OCI-LY3 (cell line): ENCODE measurements at regions not wholly inside any gene's neighbourhood (a gene's known extent, or its start where the extent isn't known, plus 50 kb on each side); places are given as distances from the start of the nearest gene placed in this dataset.

ENCODE experiments used
- CTCF ChIP-seq: fragments of 200-600, 300-600 bp; sonication (generic); IDR thresholded peaks from 2 replicates; pipeline ENCODE4 v1.5.1; 2014; ENCODE audit warnings: antibody characterized with exemption, low read length, low read depth
- EZH2phosphoT487 ChIP-seq: fragments of 200-600 bp; shearing (Covaris generic); IDR thresholded peaks from 2 replicates; pipeline ENCODE4 v1.6.1; 2018; ENCODE audit warnings: antibody characterized with exemption, mixed run types, low read depth

DNA sequence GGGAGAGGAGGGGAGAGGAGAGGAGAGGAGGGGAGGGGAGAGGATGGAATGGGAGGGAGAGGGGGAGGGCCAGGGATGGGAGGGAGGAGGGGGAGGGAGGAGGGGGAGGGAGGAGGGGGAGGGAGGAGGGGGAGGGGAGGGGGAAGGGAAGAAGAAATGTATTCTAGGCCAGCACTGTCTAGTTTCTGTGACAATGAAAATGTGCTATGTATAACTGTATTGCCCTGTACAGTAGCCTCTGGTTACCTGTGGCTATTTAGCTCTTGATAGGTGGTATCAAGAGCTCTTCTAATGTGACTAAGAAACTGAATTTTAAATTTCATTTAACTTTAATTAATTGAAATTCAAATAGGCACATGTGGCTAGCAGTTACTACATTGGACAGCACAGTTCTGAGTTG is 143.1 kb downstream of the BTC start:
- TF ChIP-seq CTCF = no peak
- no peak for TF ChIP-seq EZH2phosphoT487
